ENCODE measurements at regions not wholly inside any gene's neighbourhood (a gene's known extent, or its start where the extent isn't known, plus 50 kb on each side); places are given as distances from the start of the nearest gene placed in this dataset.

DNA sequence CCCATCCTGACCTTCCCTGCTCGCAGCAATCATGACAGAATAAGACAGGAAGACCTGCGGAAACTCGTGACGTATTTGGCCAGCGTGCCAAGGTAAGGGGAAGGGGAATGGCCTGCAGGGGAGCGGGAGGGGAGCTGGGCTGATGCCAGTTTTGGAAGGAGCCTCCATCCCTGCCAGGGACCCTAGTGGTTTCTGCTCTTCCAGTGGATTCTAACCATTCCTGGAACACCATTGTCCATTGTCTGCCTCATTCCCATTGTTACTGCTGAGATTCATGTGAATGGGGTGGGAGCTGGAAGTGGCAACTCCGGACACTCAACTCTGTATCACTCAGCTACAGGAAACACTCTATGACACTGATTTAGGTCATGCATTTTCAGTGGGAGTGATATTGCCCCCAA, 242.9 kb upstream of the ROPN1 start:
- no peak for TF ChIP-seq YY1 (IDR thresholded peaks at IDR 0.05; ENCODE audit: insufficient read depth, insufficient read length)
- TF ChIP-seq SUZ12 (IDR thresholded peaks at IDR 0.05; ENCODE audit: extremely low read depth, insufficient read depth, insufficient read length) = no peak
- no peak for TF ChIP-seq ZNF274 (IDR thresholded peaks at IDR 0.05; ENCODE audit: low read depth, low read length)
